ENCODE measurements at regions not wholly inside any gene's neighbourhood (a gene's known extent, or its start where the extent isn't known, plus 50 kb on each side); places are given as distances from the start of the nearest gene placed in this dataset.

DNA sequence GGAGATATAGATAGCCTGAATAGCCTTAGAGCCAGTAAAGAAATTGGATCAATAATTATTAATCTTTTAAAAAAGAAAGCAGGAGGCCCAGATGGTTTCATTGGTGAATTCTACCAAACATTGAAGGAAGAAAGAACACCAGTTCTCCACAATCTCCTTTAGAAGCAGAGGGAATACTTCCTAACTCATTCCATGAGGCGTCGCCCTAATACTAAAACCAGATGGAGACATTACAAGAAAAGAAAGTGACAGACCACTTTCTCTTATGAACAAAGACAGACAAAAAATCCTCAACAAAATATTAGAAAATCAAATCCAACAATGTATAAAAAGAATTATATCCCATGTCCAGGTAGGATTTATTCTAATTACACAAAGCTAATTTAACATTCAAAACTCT, 362.6 kb downstream of the BCAT1 start:
- TF ChIP-seq, protein P1, sequence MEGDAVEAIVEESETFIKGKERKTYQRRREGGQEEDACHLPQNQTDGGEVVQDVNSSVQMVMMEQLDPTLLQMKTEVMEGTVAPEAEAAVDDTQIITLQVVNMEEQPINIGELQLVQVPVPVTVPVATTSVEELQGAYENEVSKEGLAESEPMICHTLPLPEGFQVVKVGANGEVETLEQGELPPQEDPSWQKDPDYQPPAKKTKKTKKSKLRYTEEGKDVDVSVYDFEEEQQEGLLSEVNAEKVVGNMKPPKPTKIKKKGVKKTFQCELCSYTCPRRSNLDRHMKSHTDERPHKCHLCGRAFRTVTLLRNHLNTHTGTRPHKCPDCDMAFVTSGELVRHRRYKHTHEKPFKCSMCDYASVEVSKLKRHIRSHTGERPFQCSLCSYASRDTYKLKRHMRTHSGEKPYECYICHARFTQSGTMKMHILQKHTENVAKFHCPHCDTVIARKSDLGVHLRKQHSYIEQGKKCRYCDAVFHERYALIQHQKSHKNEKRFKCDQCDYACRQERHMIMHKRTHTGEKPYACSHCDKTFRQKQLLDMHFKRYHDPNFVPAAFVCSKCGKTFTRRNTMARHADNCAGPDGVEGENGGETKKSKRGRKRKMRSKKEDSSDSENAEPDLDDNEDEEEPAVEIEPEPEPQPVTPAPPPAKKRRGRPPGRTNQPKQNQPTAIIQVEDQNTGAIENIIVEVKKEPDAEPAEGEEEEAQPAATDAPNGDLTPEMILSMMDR (IDR thresholded peaks at IDR 0.05): no peak
- Mint-ChIP-seq H3K27me3 (ENCODE audit: unreplicated experiment) (no peaks in the 10 kb centered on the region), H3K4me3 (ENCODE audit: unreplicated experiment) (no peak overlapping the region), H3K27ac (ENCODE audit: unreplicated experiment) (no peak overlapping the region), H3K4me1 (ENCODE audit: unreplicated experiment) (no peaks in the 10 kb centered on the region), H3K9me3 (ENCODE audit: unreplicated experiment) (no peaks in the 10 kb centered on the region), H3K36me3 (ENCODE audit: unreplicated experiment) (no peaks in the 10 kb centered on the region)
- no peak for DNase-seq (ENCODE audit: extremely low spot score, unreplicated experiment)

DNA sequence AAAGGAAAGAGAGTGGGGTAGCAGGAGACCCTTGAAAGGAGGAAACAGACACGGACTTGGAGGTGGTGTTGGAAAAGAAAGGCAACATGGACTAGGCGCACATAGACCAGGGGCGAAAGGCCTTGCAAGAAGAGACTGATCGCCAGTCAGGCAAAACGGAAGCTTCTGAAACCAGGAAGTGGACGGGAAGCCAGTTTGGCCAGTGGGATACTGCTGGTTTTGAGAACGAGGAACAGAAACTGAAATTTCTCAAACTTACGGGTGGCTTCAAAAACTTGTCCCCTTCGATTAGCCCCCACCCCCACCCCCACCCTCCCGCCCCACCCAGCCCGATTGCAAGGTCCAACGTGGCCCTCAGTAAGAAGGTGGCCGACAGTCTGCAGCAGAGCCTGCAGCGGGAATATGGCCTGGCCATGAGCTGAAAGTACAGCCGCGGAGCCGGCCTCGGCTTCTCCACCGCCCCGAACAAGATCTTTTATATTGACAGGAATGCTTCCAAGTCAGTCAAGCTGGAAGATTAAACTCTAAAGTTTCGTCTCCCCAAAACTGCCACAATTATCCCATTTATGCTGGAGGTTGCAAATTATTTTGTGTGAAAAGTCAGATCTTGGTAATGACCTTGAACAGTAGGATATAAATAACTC, 364.7 kb downstream of the BCAT1 start:
- Mint-ChIP-seq H3K27ac (ENCODE audit: unreplicated experiment) (no peak overlapping the region), H3K4me3 (ENCODE audit: unreplicated experiment) (no peak overlapping the region), H3K36me3 (ENCODE audit: unreplicated experiment) (no peaks in the 10 kb centered on the region), H3K4me1 (ENCODE audit: unreplicated experiment) (no peaks in the 10 kb centered on the region), H3K27me3 (ENCODE audit: unreplicated experiment) (no peaks in the 10 kb centered on the region), H3K9me3 (ENCODE audit: unreplicated experiment) (peaks cover 10% of the 10 kb centered on the region)
- no peak for DNase-seq (ENCODE audit: extremely low spot score, unreplicated experiment)
- TF ChIP-seq, protein P1 (IDR thresholded peaks at IDR 0.05): no peak

DNA sequence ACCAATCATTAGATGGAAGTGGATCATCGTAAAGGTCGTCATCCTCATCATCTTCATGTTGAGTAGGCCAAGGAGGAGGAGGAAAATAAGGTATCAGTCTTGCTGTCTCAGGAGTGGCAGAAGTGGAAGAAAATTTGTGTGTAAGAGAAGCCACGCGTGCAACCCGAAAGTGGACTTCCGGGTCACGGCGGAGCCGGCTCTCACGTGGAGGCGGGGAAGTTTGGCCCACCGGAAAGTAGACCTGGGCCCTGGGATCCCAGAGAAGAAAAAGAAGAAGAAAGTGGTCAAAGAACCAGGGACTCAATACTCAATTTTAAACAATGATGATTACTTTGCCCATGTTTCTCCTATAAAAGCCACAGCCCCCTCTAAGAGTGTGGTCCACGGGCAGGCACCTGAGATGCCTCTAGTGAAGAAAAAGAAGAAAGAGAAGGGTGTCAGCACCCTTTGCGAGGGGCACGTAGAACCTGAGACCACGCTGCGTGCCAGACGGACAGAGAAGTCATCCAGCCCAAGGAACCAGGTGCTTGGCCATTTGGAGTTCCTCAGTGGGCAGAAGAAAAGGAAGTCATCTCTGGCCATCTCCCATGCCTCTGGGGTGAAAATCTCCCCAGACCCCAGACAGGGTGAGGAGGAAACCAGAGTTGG, 365.8 kb downstream of the BCAT1 start:
- H3K36me3 Mint-ChIP-seq (ENCODE audit: unreplicated experiment): no peaks in the 10 kb centered on the region
- H3K4me3 Mint-ChIP-seq (ENCODE audit: unreplicated experiment): no peak overlapping the region
- no peaks in the 10 kb centered on the region for H3K4me1 Mint-ChIP-seq (ENCODE audit: unreplicated experiment)
- DNase-seq (ENCODE audit: extremely low spot score, unreplicated experiment): no peak
- H3K27ac Mint-ChIP-seq (ENCODE audit: unreplicated experiment): no peak overlapping the region
- no peaks in the 10 kb centered on the region for H3K27me3 Mint-ChIP-seq (ENCODE audit: unreplicated experiment)
- peaks cover 14% of the 10 kb centered on the region for H3K9me3 Mint-ChIP-seq (ENCODE audit: unreplicated experiment)
- TF ChIP-seq, protein P1 (IDR thresholded peaks at IDR 0.05): no peak

DNA sequence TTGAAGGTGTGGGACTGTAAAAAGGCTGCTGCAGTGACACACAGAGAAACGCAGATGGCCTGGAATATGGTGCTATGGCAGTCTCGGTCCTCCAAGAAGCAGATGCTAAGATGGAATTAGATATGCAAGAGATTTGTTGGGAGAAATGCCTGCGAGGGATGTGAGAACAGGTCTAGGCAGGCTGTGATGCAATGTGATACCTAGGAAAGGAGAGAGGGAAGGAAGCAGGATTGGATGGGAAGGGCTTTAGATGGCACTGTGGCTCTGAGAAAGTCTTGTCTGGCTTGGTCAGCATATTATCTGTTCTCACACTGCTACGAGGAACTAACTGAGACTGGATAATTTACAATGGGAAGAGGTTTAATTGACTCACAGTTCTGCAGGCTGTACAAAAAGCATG, 374.4 kb downstream of the BCAT1 start:
- Mint-ChIP-seq H3K36me3 (ENCODE audit: unreplicated experiment) (no peaks in the 10 kb centered on the region), H3K27me3 (ENCODE audit: unreplicated experiment) (peaks cover 11% of the 10 kb centered on the region), H3K27ac (ENCODE audit: unreplicated experiment) (no peak overlapping the region), H3K4me1 (ENCODE audit: unreplicated experiment) (no peaks in the 10 kb centered on the region), H3K9me3 (ENCODE audit: unreplicated experiment) (peaks cover 7% of the 10 kb centered on the region), H3K4me3 (ENCODE audit: unreplicated experiment) (no peak overlapping the region)
- TF ChIP-seq, protein P1 (IDR thresholded peaks at IDR 0.05): no peak
- no peak for DNase-seq (ENCODE audit: extremely low spot score, unreplicated experiment)

DNA sequence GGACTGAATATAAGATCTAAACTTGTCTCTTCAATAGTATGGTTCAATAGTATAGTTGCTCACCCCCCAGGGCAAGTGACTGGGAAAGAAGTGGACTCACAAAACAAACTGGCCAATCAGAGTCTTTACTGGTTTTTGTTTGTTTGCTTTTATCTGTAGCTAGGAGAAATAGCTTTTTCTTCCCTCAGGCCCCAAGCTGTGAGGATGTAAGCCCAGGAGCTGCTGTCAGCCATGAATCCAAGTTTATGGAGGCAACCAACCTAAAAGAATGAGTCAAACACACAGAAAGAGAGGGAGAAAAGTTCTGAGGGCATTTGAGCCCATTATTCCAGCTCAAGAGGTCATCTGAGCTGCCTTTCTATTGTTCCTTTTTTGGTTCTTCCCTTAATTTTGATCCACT, 375.3 kb downstream of the BCAT1 start:
- Mint-ChIP-seq H3K4me1 (ENCODE audit: unreplicated experiment) (no peaks in the 10 kb centered on the region), H3K36me3 (ENCODE audit: unreplicated experiment) (no peaks in the 10 kb centered on the region), H3K9me3 (ENCODE audit: unreplicated experiment) (no peaks in the 10 kb centered on the region), H3K27me3 (ENCODE audit: unreplicated experiment) (peaks cover 11% of the 10 kb centered on the region), H3K4me3 (ENCODE audit: unreplicated experiment) (no peak overlapping the region), H3K27ac (ENCODE audit: unreplicated experiment) (no peak overlapping the region)
- no peak for DNase-seq (ENCODE audit: extremely low spot score, unreplicated experiment)
- TF ChIP-seq, protein P1 (IDR thresholded peaks at IDR 0.05): no peak
